ENCODE measurements at regions not wholly inside any gene's neighbourhood (a gene's known extent, or its start where the extent isn't known, plus 50 kb on each side); places are given as distances from the start of the nearest gene placed in this dataset.

- no peak for DNase-seq (ENCODE audit: low read depth)
- no peak for TF ChIP-seq CTCF (IDR thresholded peaks at IDR 0.05; ENCODE audit: low read depth, low read length, missing control alignments)
- in situ Hi-C loops (cut with HindIII; ENCODE audit: low sequenced_read_pairs): no loop called here
- H3K4me3 ChIP-seq (ENCODE audit: low read depth, low read length): no peak overlapping the region
These were observed 86.0 kb upstream of the ZMIZ1 start for GRCh38 chr10:78982726-78983125.

- H3K4me3 ChIP-seq (ENCODE audit: low read depth, low read length): no peak overlapping the region
- no peak for DNase-seq (ENCODE audit: low read depth)
- in situ Hi-C loops (cut with HindIII; ENCODE audit: low sequenced_read_pairs): no loop called here
- TF ChIP-seq CTCF (IDR thresholded peaks at IDR 0.05; ENCODE audit: low read depth, low read length, missing control alignments): no peak
These were observed 85.2 kb upstream of the ZMIZ1 start for GRCh38 chr10:78983608-78984007.

GRCh38 chr10:78985973-78986818, 82.6 kb upstream of the ZMIZ1 start:
- no peak overlapping the region for H3K4me3 ChIP-seq (ENCODE audit: low read depth, low read length)
- in situ Hi-C loops (cut with HindIII; ENCODE audit: low sequenced_read_pairs): no loop called here
- no peak for TF ChIP-seq CTCF (IDR thresholded peaks at IDR 0.05; ENCODE audit: low read depth, low read length, missing control alignments)
- no peak for DNase-seq (ENCODE audit: low read depth)

GRCh38 chr10:78991187-78991586, 77.6 kb upstream of the ZMIZ1 start:
- TF ChIP-seq CTCF (IDR thresholded peaks at IDR 0.05; ENCODE audit: low read depth, low read length, missing control alignments): no peak
- in situ Hi-C loops (cut with HindIII; ENCODE audit: low sequenced_read_pairs): no loop called here
- DNase-seq (ENCODE audit: low read depth): no peak
- no peak overlapping the region for H3K4me3 ChIP-seq (ENCODE audit: low read depth, low read length)

GRCh38 chr10:78992333-78992732, 76.4 kb upstream of the ZMIZ1 start:
- in situ Hi-C loops (cut with HindIII; ENCODE audit: low sequenced_read_pairs): no loop called here
- no peak for TF ChIP-seq CTCF (IDR thresholded peaks at IDR 0.05; ENCODE audit: low read depth, low read length, missing control alignments)
- DNase-seq (ENCODE audit: low read depth): no peak
- H3K4me3 ChIP-seq (ENCODE audit: low read depth, low read length): no peak overlapping the region

GRCh38 chr10:78993261-78993945, 75.4 kb upstream of the ZMIZ1 start:
- DNase-seq (ENCODE audit: low read depth): no peak
- H3K4me3 ChIP-seq (ENCODE audit: low read depth, low read length): no peak overlapping the region
- no peak for TF ChIP-seq CTCF (IDR thresholded peaks at IDR 0.05; ENCODE audit: low read depth, low read length, missing control alignments)
- in situ Hi-C loops (cut with HindIII; ENCODE audit: low sequenced_read_pairs): no loop called here
